ENCODE measurements at regions not wholly inside any gene's neighbourhood (a gene's known extent, or its start where the extent isn't known, plus 50 kb on each side); places are given as distances from the start of the nearest gene placed in this dataset.

- 72% methylated on average over 2 of the region's 2 CpGs for WGBS
- H3K27ac ChIP-seq, result no peak overlapping the region
- H3K27me3 ChIP-seq, result no peaks in the 10 kb centered on the region
Observed at GRCh38 chr5:12204761-12205160, 300.5 kb upstream of the CTNND2 start.

GRCh38 chr5:12193536-12193935 is 289.3 kb upstream of the CTNND2 start:
- Histone ChIP-seq H3K9me3 (no peaks in the 10 kb centered on the region), H3K27me3 (no peaks in the 10 kb centered on the region), H3K4me1 (no peaks in the 10 kb centered on the region), H3K27ac (no peak overlapping the region), H3K36me3 (no peaks in the 10 kb centered on the region), H3K4me3 (no peak overlapping the region)
- TF ChIP-seq POLR2AphosphoS5 (IDR thresholded peaks at IDR 0.05), result no peak
- no peak for TF ChIP-seq EP300 (IDR thresholded peaks at IDR 0.05)
- TF ChIP-seq CTCF (IDR thresholded peaks at IDR 0.05), result no peak
- no peak for TF ChIP-seq POLR2A (IDR thresholded peaks at IDR 0.05)
- DNase-seq (ENCODE audit: low spot score in 2 of 2), result no peak
- 89% methylated on average over 9 of the region's 9 CpGs for WGBS

More at GRCh38 chr5:12204761-12205160, 300.5 kb upstream of the CTNND2 start:
- no peak for DNase-seq (ENCODE audit: low spot score in 2 of 2)
- no peaks in the 10 kb centered on the region for H3K4me1 ChIP-seq
- TF ChIP-seq POLR2A (IDR thresholded peaks at IDR 0.05) (no peak), POLR2AphosphoS5 (IDR thresholded peaks at IDR 0.05) (no peak), CTCF (IDR thresholded peaks at IDR 0.05) (no peak), EP300 (IDR thresholded peaks at IDR 0.05) (no peak)
- H3K4me3 ChIP-seq, result no peak overlapping the region
- no peaks in the 10 kb centered on the region for H3K36me3 ChIP-seq
- peaks cover 8% of the 10 kb centered on the region for H3K9me3 ChIP-seq

GRCh38 chr5:12183003-12183402 is 278.8 kb upstream of the CTNND2 start:
- DNase-seq (ENCODE audit: low spot score in 2 of 2), result no peak
- TF ChIP-seq EP300 (IDR thresholded peaks at IDR 0.05), result no peak
- TF ChIP-seq POLR2AphosphoS5 (IDR thresholded peaks at IDR 0.05), result no peak
- TF ChIP-seq POLR2A (IDR thresholded peaks at IDR 0.05), result no peak
- TF ChIP-seq CTCF (IDR thresholded peaks at IDR 0.05), result no peak
- H3K27ac ChIP-seq, result no peak overlapping the region
- peaks cover 3% of the 10 kb centered on the region for H3K9me3 ChIP-seq
- H3K4me3 ChIP-seq, result no peak overlapping the region
- 76% methylated on average over 6 of the region's 6 CpGs for WGBS
- no peaks in the 10 kb centered on the region for H3K27me3 ChIP-seq
- no peaks in the 10 kb centered on the region for H3K36me3 ChIP-seq
- H3K4me1 ChIP-seq, result no peaks in the 10 kb centered on the region

- Histone ChIP-seq H3K36me3 (no peaks in the 10 kb centered on the region), H3K27me3 (no peaks in the 10 kb centered on the region), H3K9me3 (peaks cover 3% of the 10 kb centered on the region), H3K4me1 (no peaks in the 10 kb centered on the region), H3K27ac (no peak overlapping the region), H3K4me3 (no peak overlapping the region)
- DNase-seq (ENCODE audit: low spot score in 2 of 2), result no peak
- TF ChIP-seq EP300 (IDR thresholded peaks at IDR 0.05) (no peak), CTCF (IDR thresholded peaks at IDR 0.05) (no peak), POLR2AphosphoS5 (IDR thresholded peaks at IDR 0.05) (no peak), POLR2A (IDR thresholded peaks at IDR 0.05) (no peak)
Observed at GRCh38 chr5:12177851-12178250, 273.6 kb upstream of the CTNND2 start.

GRCh38 chr5:12177225-12177624 is 273.0 kb upstream of the CTNND2 start:
- no peak overlapping the region for H3K27ac ChIP-seq
- H3K4me3 ChIP-seq, result no peak overlapping the region
- H3K4me1 ChIP-seq, result no peaks in the 10 kb centered on the region
- no peaks in the 10 kb centered on the region for H3K36me3 ChIP-seq
- peaks cover 3% of the 10 kb centered on the region for H3K9me3 ChIP-seq
- no peak for TF ChIP-seq EP300 (IDR thresholded peaks at IDR 0.05)
- no peak for TF ChIP-seq CTCF (IDR thresholded peaks at IDR 0.05)
- no peak for TF ChIP-seq POLR2AphosphoS5 (IDR thresholded peaks at IDR 0.05)
- TF ChIP-seq POLR2A (IDR thresholded peaks at IDR 0.05), result no peak
- no peak for DNase-seq (ENCODE audit: low spot score in 2 of 2)
- no peaks in the 10 kb centered on the region for H3K27me3 ChIP-seq
